ENCODE measurements at regions not wholly inside any gene's neighbourhood (a gene's known extent, or its start where the extent isn't known, plus 50 kb on each side); places are given as distances from the start of the nearest gene placed in this dataset.

- ChIA-PET CTCF (no interaction called here), POLR2A (no interaction called here)
- Histone ChIP-seq H3K4me3 (ENCODE audit: low read depth, low read length) (no peak overlapping the region), H3K27ac (ENCODE audit: low read depth, low read length) (no peak overlapping the region), H3K9me3 (ENCODE audit: control insufficient read depth, insufficient read depth, low read length) (peaks cover 9% of the 10 kb centered on the region), H3K27me3 (ENCODE audit: control insufficient read depth, insufficient read depth, low read length) (no peaks in the 10 kb centered on the region)
- TF ChIP-seq, protein P1, sequence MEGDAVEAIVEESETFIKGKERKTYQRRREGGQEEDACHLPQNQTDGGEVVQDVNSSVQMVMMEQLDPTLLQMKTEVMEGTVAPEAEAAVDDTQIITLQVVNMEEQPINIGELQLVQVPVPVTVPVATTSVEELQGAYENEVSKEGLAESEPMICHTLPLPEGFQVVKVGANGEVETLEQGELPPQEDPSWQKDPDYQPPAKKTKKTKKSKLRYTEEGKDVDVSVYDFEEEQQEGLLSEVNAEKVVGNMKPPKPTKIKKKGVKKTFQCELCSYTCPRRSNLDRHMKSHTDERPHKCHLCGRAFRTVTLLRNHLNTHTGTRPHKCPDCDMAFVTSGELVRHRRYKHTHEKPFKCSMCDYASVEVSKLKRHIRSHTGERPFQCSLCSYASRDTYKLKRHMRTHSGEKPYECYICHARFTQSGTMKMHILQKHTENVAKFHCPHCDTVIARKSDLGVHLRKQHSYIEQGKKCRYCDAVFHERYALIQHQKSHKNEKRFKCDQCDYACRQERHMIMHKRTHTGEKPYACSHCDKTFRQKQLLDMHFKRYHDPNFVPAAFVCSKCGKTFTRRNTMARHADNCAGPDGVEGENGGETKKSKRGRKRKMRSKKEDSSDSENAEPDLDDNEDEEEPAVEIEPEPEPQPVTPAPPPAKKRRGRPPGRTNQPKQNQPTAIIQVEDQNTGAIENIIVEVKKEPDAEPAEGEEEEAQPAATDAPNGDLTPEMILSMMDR (IDR thresholded peaks at IDR 0.05; ENCODE audit: low read depth, low read length) = no peak
- DNase-seq (ENCODE audit: low read depth, low spot score) = no peak
These were observed 84.0 kb upstream of the MYCN start for GRCh38 chr2:15856318-15856717.

DNA sequence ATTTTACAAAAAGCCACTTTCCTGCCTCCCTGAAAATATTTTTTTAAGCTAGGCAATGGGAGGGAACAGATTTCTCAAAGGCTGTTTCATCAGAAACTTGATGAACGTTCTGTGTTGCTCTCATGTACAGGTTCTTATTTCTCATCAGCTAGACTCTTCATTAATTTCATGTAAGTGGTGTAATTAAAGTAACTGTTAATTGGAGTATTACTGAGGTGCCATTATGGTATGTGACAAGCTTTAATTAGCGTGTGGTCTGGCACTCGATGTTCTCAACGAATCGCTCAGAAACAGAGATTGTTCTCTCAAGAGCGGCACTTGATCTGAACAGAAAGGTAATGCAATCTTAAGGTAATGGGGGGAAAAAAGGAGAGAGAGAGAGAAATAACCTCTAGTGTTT, 81.9 kb upstream of the MYCN start:
- POLR2A ChIA-PET = no interaction called here
- H3K27me3 ChIP-seq (ENCODE audit: control insufficient read depth, insufficient read depth, low read length) = no peaks in the 10 kb centered on the region
- H3K4me3 ChIP-seq (ENCODE audit: low read depth, low read length) = no peak overlapping the region
- CTCF ChIA-PET = no interaction called here
- H3K27ac ChIP-seq (ENCODE audit: low read depth, low read length) = no peak overlapping the region
- no peak for DNase-seq (ENCODE audit: low read depth, low spot score)
- TF ChIP-seq, protein P1 (IDR thresholded peaks at IDR 0.05; ENCODE audit: low read depth, low read length) = no peak
- H3K9me3 ChIP-seq (ENCODE audit: control insufficient read depth, insufficient read depth, low read length) = peaks cover 12% of the 10 kb centered on the region

GRCh38 chr2:15860051-15860663, 80.2 kb upstream of the MYCN start:
- H3K27me3 ChIP-seq (ENCODE audit: control insufficient read depth, insufficient read depth, low read length) = no peaks in the 10 kb centered on the region
- no peak overlapping the region for H3K4me3 ChIP-seq (ENCODE audit: low read depth, low read length)
- TF ChIP-seq, protein P1 (IDR thresholded peaks at IDR 0.05; ENCODE audit: low read depth, low read length) = no peak
- ChIA-PET CTCF (no interaction called here), POLR2A (no interaction called here)
- H3K27ac ChIP-seq (ENCODE audit: low read depth, low read length) = no peak overlapping the region
- peaks cover 15% of the 10 kb centered on the region for H3K9me3 ChIP-seq (ENCODE audit: control insufficient read depth, insufficient read depth, low read length)
- no peak for DNase-seq (ENCODE audit: low read depth, low spot score)

DNA sequence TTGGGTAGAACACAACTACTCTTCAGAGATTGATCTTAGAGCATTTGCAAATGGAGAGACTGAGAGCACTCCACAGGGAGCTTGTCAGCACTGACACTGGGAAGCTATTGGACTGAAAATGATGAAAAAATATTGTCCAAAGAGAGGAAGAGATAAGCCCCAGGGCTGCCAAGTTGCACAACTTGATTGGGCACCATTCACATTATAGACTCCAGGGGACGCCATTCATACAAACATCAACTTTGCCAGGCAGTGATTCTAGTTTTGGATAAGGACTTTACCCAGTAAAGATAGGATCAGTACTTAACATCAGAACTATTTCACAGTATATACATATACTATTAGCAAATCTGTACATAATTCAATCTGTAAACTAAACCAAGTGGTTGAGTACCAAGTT, 79.6 kb upstream of the MYCN start:
- no peak for DNase-seq (ENCODE audit: low read depth, low spot score)
- Histone ChIP-seq H3K27me3 (ENCODE audit: control insufficient read depth, insufficient read depth, low read length) (no peaks in the 10 kb centered on the region), H3K4me3 (ENCODE audit: low read depth, low read length) (no peak overlapping the region), H3K9me3 (ENCODE audit: control insufficient read depth, insufficient read depth, low read length) (peaks cover 17% of the 10 kb centered on the region), H3K27ac (ENCODE audit: low read depth, low read length) (no peak overlapping the region)
- ChIA-PET CTCF (no interaction called here), POLR2A (no interaction called here)
- TF ChIP-seq, protein P1 (IDR thresholded peaks at IDR 0.05; ENCODE audit: low read depth, low read length) = no peak

GRCh38 chr2:15861172-15861822, 79.1 kb upstream of the MYCN start:
- Histone ChIP-seq H3K9me3 (ENCODE audit: control insufficient read depth, insufficient read depth, low read length) (peaks cover 16% of the 10 kb centered on the region), H3K27ac (ENCODE audit: low read depth, low read length) (no peak overlapping the region), H3K27me3 (ENCODE audit: control insufficient read depth, insufficient read depth, low read length) (no peaks in the 10 kb centered on the region), H3K4me3 (ENCODE audit: low read depth, low read length) (no peak overlapping the region)
- TF ChIP-seq, protein P1 (IDR thresholded peaks at IDR 0.05; ENCODE audit: low read depth, low read length) = no peak
- no peak for DNase-seq (ENCODE audit: low read depth, low spot score)
- CTCF ChIA-PET = no interaction called here
- POLR2A ChIA-PET = no interaction called here

Measured in AG04450 (cell line).